HG02588 (cell line): ENCODE measurements at regions not wholly inside any gene's neighbourhood (a gene's known extent, or its start where the extent isn't known, plus 50 kb on each side); places are given as distances from the start of the nearest gene placed in this dataset.
"Not testable (repeated sequence)": the region's sequence is repeated elsewhere in the genome, so short reads cannot be mapped to it uniquely, and the experiment has no call there.

ENCODE experiments used
- ATAC-seq: cut with Tn5 transposase; IDR thresholded peaks from one replicate; pipeline ENCODE4 v1.9.1; 2021; ENCODE audit warnings: mild to moderate bottlenecking, moderate library complexity; ENCODE audit not compliant: unreplicated experiment

DNA sequence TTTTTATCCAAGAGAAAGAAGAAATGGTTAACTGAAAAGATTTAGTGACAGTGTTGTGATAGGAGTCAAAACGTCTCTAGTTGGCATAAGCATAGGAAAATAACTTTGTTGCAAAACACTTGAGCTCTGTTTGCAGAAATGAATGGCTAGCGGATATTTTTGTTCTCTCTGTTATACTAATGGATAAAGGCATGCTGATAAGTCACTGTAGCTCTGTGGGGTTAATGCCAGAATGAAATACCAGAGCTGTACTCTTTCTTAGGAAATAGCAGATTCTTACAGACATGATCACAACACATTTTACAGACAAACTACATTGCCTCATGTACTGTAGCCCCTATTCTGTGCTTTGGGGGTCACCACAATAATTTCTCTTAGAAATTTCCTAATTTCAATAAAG lies 202.8 kb downstream of the DMRTA1 start:
- ATAC-seq, result no peak

DNA sequence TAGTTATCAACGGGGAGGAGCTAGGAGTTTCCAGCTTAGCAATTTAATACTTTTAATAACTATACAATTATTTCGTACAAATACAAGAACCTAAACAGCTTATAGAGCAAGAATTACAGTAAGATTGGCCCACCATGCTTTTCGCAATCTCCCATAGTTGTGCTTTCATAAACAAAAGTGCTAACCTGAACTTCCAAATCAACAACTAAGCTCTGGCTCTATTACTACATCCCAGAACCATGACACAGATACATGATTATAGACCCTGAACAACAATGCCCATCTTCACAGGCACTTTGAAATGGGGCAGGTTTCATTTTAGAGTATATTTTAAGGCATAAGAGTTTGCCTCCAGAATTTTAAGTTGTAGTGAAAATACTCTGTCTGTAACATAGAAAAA lies 203.5 kb downstream of the DMRTA1 start:
- ATAC-seq, result no peak

DNA sequence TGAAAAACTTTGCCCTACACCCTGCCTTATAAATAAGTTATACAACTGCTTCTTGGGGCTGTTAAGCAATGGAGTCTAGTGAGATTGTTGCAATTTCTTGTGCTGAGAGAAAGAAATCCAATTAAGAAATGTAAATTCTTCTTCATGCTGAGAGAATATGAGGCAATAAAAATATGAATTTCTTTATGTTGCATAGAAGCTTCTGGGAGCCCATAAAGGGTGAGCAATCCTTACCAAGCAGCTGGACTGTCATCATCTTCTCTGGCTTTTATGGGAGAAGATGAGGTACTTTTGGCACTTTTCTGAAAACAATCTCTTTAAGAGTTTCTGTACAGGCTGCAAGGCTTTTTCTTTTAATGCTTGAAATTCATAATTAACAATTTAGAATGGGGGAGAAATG lies 204.3 kb downstream of the DMRTA1 start:
- ATAC-seq, result no peak

DNA sequence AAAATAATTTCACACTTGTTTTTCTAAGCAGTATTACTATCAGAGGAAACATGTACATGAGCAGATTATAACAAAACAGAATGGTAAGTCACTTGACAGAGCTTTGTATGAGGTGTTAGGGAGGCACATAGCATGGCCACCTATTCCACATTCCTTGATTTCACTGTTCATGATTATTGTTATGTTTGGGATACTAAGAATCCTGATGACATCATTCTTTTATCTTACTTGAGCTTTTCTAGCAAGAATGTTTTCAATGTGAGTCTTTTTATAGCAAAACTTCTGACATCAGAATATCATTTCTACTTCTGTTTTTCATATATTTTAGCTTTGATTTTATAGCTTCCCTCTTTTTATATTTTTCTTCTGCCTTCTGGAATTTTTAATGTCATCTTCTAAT lies 208.2 kb downstream of the DMRTA1 start:
- ATAC-seq, result no peak

DNA sequence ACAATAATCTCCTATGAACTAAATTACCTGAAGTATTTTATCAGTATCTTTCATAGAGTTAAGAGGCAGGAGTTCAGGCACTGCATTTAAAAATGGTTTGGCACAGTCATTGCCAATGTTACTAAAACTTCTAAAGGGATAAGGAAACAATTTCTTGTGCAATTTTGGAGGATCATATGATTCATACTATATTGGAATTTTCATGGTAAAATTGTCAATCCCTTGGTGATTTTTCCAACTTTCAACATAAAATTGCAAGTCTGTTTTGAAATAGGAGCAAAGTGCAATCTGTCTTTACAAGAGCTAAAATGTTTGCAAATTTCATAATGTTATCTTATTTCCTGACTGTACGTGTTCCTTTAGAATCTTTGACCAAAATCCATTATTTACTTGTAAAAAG lies 211.1 kb downstream of the DMRTA1 start:
- no peak for ATAC-seq

DNA sequence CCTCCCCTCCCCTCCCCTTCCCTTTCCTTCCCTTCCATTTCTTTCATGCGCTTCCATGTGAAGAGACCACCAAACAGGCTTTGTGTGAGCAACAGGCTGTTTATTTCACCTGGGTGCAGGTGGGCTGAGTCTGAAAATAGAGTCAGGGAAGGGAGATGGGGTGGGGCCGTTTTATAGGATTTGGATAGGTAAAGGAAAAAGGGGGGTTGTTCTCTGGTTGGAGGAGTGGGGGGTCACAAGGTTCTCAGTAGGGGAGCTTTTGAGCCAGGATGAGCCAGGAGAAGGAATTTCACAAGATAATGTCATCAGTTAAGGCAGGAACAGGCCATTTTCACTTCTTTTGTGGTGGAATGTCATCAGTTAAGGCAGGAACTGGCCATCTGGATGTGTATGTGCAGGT lies 211.9 kb downstream of the DMRTA1 start:
- not testable (repeated sequence) for ATAC-seq

DNA sequence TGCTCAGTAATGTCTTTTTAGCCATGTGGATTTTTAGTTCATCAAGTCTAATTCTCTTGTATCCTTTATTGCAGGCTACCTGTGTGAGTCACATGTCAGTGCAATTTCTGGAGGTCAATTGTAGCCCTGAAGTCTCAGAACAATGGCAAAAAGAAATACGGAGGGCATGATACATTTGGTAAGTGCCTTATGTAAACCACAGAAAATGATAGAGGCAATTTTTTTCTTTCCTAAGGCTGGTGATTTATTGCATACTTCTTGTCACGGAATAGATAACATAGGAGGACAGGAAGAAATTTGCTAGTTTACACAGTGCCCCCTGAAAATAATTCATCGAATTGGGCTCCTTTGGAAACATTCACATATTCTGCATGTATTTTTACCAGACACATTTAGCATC lies 235.9 kb downstream of the DMRTA1 start:
- no peak for ATAC-seq

DNA sequence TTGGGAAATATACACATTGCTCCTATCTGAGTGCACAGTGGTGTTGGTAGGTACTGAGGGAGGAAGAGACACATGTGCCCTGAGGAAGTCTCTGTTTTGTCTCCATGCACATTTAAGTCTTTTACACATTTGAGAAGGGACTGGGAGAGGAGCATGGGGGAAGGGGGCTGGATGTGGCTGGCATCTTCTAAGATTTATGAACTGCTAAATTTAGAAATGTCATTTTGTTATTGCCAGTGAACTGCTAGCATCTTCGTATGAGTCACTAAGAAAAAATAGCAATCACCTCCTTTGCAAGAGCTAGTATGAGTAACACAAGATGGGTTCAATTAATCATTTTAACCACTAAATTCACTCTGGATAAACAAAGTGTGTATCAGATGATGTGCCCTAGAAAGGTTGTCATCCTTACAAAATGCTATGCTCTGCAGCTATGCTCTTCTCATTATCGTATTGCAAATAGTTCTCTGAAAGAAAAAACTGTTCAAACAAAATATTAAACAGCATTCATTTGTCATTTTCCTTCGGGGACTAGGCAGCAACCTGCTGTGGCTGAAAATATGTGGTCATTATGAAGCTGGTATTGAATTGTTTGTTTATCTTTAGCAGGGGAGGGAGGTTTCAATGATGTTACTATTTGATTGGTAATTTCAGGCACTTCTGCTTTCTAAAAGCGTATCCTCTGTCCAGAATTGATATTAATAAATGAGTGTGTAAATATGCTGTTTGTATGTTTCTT lies 236.5 kb downstream of the DMRTA1 start:
- no peak for ATAC-seq

DNA sequence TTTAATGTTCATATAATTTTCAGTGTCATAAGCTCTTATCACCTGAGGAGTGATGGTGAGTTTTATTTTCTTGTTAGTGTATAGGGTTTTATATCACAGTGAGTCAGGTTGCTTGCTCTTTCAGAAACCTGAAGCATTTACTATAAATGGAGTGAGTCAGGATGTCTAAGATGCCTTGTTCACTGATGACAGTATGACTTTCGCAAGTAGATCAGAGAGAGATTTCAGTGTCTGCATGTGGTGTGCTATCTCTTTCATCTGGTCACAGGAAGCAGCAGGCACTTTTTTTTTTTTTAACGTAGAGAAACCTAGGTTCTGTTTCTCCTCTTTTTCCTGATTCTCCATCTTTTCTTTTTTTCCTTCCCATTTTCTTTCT lies 237.1 kb downstream of the DMRTA1 start:
- no peak for ATAC-seq

DNA sequence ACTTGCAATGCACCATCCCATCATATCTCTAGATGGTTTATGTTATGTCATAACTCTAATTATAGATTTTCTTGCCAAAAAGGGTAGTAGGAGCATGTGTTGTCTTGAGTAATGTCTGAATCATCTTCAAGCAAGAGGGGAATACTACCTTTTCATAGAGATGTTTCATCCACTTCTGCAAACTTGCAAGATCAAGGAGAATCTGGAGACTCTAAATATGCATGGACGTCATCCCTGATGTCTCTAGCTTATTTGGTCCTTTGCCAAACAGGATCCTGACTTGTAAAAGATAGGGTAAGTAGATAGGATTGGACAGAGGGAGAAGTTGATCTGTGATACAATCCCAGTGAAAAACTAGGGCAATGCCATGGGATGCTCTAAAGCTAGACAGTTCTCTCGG lies 246.5 kb downstream of the DMRTA1 start:
- no peak for ATAC-seq

DNA sequence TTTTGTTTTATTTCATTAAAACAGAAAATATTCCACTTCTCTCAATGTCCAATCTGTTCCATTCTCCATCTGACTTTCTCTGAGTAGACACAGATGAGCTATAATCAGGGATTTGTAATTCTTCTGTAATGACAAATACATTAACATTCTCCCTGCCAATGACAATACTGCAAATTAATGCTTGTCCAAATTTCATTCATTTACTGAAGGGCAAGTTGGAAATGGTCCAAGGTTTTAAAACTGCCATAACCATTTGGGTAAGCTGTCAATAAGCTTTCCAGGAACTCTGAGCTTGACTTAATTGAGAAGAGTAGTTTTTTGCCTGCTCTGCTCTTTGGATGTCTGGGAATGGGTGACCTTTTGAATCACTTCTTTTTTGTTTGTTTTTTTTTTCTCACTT lies 253.5 kb downstream of the DMRTA1 start:
- no peak for ATAC-seq

DNA sequence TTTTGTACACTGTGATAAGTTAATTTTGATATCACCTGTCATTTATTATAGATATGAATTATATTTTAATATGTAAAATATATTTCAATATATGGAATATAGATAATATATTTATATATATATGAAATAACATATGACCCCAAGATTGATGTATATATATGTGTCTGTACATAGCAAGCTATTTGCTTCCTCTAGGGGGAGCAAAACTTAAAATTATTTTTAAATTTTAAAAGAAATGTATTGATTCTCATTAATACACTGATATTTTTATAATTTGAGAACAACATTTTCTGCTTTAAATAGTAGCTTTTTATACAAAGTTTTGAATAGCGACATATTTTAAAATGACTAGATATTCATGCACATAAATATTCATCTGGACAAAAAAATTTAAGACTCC lies 272.0 kb downstream of the DMRTA1 start:
- no peak for ATAC-seq

DNA sequence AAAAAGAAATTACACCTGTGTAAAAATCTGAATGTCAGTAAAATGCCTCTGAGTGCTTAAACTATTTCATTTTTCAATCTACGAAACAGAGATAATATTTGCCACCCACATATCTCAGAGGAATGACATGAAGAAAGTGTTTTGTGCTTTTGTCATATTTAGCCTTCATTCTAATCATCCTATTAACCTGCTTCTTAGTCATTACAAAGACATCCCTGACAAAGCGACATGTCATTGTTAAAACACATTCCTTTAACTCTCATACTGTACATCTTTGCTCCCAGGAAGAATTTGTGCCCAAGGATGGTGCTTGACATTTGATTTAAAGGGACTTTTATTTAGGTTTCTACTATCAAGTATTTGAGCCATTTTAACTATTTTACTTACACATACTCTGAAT lies 275.9 kb downstream of the DMRTA1 start:
- ATAC-seq, result no peak

DNA sequence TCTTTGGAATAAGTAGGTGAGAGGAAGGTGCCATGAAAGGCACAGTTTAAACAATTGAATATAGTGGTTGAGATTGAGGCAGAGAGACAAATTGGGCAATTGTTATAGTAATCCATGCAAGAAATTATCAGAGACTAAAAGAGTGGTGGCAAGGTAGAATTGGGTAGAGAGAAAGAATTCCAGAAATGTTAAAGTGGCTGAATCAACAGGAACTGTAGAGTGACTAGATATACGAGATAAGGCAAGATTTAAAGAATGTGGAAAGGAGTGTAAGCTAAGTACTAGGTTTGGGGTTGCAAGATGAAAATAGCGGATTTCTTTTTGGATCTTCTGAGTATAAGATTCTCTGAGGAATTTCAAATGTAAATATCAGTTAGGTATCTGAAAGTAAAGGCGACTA lies 285.2 kb downstream of the DMRTA1 start:
- no peak for ATAC-seq

DNA sequence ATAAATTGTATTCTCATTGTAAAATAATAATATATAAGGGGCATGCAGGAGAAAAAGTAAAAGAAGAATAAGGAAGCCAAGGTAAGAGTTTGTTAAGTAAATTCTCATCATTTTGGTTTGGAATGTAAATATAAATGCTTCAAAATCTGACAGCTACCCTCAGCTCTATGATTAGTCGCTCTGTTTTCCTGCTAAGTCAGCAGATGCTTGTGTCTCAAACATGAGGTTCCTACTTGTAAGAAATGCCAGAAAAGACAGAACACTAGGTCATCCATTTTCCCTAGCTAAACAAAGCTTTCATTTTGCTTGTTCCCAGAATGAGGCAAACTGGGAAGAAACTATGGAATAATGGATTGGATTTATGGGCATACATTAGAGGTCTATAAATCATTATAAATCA lies 293.1 kb downstream of the DMRTA1 start:
- no peak for ATAC-seq

DNA sequence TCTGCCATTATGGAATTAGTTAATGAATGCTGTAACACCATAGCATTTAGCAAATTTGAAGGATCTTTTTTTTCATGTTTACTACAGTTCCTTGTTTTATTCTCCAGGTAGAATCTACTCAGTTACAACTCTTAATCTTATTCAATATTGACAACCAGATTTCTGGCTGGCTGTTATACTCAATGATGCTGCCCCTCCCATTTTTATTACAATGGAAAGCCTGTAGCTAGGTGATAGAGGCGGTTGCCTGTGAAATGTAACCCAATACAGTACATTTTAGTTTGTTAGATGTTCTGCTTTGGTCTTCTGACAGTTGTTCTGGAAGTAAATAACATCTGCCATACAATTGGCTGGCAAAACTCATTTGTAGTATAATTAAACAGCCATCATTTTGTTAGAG lies 294.2 kb downstream of the DMRTA1 start:
- ATAC-seq, result no peak

DNA sequence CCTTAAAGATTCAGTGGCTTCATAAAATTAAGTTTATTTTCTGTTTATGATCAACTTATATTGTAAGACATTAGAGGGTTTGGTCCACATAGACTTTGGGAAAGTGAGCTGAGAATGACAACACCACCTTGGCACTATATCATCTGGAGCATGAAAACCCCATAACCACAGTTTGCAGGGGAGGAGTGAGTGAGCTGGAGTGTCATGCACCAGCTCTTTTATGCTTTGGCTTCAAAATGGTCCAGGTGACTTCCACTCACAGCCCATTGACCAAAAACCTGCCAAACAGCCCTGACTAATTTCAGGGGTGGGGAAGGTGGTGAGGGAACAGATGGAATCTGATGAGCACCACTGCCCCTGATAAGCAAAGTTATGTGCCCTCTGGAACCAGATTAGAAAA lies 295.8 kb downstream of the DMRTA1 start:
- no peak for ATAC-seq

DNA sequence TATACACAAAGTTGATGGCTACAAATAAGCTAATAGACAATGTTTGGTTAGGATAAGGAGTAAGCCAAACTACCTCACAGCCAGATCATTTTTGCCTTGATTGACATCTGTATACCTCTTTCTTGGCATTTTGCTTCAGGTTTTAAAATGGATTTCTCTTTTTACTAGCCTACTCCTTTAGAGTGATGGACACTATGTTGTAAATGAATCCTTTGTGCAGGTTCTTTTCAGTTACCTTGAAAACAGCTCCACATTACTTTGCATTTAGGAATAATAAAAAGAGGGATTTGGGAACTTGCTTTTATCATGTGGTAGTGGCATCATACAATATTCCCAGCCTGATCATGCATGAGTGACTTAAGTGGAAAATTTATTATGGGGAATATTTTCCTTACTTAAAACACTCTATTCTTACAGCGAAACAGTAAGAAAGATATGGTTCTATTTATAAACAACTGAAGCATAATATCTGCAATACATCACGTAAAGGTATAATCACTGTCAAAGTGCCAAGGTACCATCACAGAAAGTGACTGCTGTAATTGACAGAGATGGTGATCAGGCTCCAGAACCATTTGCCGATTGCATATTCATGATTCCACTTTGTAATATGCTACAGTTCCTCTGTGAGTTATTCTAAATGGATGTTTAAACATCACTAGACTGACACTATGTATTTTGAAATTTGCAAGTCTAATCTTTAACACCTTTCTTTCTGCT lies 327.0 kb downstream of the DMRTA1 start:
- no peak for ATAC-seq

DNA sequence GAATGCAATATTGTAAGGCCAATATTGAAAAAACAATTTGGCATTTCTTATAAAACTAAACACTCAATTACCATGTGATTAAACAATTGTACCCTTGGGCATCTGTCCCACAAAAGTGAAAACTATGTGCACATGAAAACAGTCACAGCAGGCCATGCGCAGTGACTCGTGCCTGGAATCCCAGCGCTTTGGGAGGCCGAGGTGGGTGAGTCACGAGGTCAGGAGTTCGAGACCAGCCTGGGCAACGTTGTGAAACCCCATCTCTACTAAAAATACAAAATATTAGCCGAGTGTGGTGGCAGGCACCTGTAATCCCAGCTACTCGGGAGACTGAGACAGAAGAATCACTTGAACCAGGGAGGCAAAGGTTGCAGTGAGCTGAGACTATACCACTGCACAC lies 343.7 kb downstream of the DMRTA1 start:
- ATAC-seq, result no peak

DNA sequence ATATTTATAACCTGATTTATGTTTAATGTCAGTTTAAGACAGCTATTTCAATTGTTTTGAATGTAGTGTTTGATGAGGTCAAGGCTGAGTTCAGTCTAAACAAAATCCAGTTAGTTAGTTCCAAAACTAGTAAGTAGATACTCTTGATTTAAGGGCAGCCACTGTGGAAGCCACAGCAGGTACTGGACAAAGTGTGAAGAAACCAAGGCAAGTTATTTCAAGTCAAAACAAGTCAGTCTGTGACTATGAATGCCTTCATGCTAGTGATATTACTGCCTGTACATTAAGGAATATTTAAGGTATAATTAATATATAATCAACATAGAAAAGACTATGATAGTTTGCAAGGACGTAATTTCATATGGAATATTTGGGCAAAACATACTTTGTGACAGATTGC lies 362.3 kb downstream of the DMRTA1 start:
- ATAC-seq, result no peak

DNA sequence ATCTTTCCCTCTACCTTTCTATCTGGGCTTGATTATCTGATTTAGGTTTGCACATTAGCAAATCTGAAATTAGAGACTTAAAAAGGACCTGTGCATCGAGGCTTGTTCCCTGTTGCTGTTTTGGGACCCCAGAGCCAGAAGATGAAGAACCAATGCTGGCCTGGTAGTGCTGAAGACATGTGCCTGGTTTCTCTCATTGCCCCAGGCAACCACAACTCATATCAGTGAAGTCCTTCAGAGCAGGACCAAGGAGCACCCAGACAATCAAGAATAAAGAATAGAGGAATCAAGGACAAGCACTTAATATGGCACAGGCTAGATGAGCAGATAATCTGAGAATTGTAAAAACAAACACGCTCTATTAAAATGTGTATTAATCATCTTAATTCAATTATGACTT lies 362.7 kb downstream of the DMRTA1 start:
- ATAC-seq, result no peak

DNA sequence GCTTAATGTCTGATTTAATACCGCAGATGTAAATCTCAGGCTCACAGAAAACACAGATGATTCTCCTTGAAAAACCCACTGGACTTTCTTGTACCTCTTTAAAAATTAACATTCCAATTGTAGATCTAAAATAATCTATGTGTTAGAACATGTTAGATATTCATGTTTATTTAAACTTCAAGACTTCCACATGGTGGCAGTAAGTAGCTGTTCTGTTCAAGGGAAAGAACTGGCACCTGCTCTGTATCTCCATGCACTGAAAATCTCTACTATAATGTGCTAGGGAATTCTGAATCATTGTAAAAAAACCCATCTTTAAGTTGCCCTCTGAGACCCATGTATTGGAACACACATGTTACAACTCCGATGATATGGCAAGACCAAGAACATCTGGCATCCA lies 366.9 kb downstream of the DMRTA1 start:
- no peak for ATAC-seq

DNA sequence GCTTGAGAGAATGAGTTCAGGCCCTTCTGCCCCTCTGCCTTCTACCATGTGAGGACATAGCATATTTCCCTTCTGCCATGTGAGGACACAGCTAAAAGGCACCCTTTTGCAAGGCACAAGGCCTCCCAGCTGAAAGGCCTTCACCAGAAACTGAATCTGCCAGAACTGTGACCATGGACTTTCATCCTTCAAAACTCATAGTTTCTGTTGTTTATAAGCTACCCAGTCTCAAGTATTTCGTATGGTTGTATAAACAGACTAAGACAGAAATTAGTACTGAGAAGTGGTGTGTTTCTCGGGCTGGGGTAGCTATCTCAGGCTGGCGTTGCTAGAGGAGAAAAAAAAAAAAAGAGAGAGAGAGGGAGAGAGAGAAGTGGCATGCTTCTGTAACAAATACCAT lies 368.6 kb downstream of the DMRTA1 start:
- no peak for ATAC-seq
